Esophagus squamous epithelium (tissue), 5 donors: ENCODE measurements at regions not wholly inside any gene's neighbourhood (a gene's known extent, or its start where the extent isn't known, plus 50 kb on each side); places are given as distances from the start of the nearest gene placed in this dataset.

Experiments used
- DNase-seq: peaks from one replicate; lab custom pipeline; 2025; lab: John Stamatoyannopoulos, UW
- H3K27ac ChIP-seq, 4 donors: fragments of 200-600 bp; sonication (generic); one replicate each; pipeline ENCODE4 v1.5.1; 2016 to 2019; ENCODE audit warnings: mild to moderate bottlenecking in 1 of 4
- H3K27me3 ChIP-seq, 4 donors: fragments of 200-600 bp; sonication (generic); 1 replicate in 3 of 4; 2 replicates in 1 of 4; pipeline versions ENCODE4 v1.5.1 to v1.6.0; 2017 to 2021; ENCODE audit warnings: antibody characterized with exemption in 1 of 4
- H3K36me3 ChIP-seq, 3 donors: fragments of 200-600 bp; sonication (generic); one replicate each; pipeline ENCODE4 v1.5.1; 2016 to 2019
- H3K4me1 ChIP-seq, 3 donors: fragments of 200-600 bp; sonication (generic); one replicate each; pipeline ENCODE4 v1.5.1; 2017 to 2019
- H3K4me3 ChIP-seq, 4 donors: fragments of 200-600 bp; sonication (generic); 1 replicate in 3 of 4; 2 replicates in 1 of 4; pipeline ENCODE4 v1.5.1; 2016 to 2019; ENCODE audit warnings: mild to moderate bottlenecking in 2 of 4, moderate library complexity in 1 of 4
- H3K9me3 ChIP-seq, 3 donors: fragments of 200-600 bp; sonication (generic); one replicate each; pipeline ENCODE4 v1.5.1; 2016 to 2019
- CTCF ChIP-seq, 6 experiments: fragments of 450-650 bp in 4 of 6; fragments of 200-600 bp in 2 of 6; sonication (generic) in 2 of 6; IDR thresholded peaks; one replicate each; pipeline ENCODE4 v1.5.1; 2016 to 2019; ENCODE audit warnings: antibody characterized with exemption in 6 of 6, mild to moderate bottlenecking in 4 of 6, moderate library complexity in 4 of 6
- POLR2A ChIP-seq, 4 donors: fragments of 450-650 bp; IDR thresholded peaks; one replicate each; pipeline ENCODE4 v1.6.1; 2017; ENCODE audit warnings: antibody characterized with exemption in 4 of 4, mild to moderate bottlenecking in 4 of 4, moderate library complexity in 3 of 4
- WGBS, 2 donors: methylation state at CpG; one replicate each; pipeline ENCODE4 v1.1.5; 2018; 5-methylcytosine and 5-hydroxymethylcytosine counted together
- intact Hi-C: fragments of 100-400 bp; cut with DNase I; formaldehyde crosslinking; loops from one replicate; pipeline ENCODE4 v1.15.0; 2022
- donor health status: DM: yes; HTN: yes; CAD: no.

GRCh38 chr2:66382091-66382490 is 52.8 kb upstream of the MEIS1 start:
- 68 to 72% methylated on average over 1 of the region's 1 CpG for WGBS, 2 donors
- no peak overlapping the region for H3K4me3 ChIP-seq
- H3K4me1 ChIP-seq = peaks cover 0 to 3% (median 0%) of the 10 kb centered on the region in 3 donors
- no peak for DNase-seq
- no peak for TF ChIP-seq POLR2A (IDR thresholded peaks at IDR 0.05)
- TF ChIP-seq CTCF (IDR thresholded peaks at IDR 0.05) = no peak
- H3K9me3 ChIP-seq = no peaks in the 10 kb centered on the region
- no peaks in the 10 kb centered on the region for H3K36me3 ChIP-seq
- no peak overlapping the region for H3K27ac ChIP-seq
- no peaks in the 10 kb centered on the region for H3K27me3 ChIP-seq
- intact Hi-C loops = no loop called here

GRCh38 chr2:66379473-66379872 is 55.5 kb upstream of the MEIS1 start:
- TF ChIP-seq CTCF (IDR thresholded peaks at IDR 0.05) (no peak), POLR2A (IDR thresholded peaks at IDR 0.05) (no peak)
- intact Hi-C loops = no loop called here
- DNase-seq = no peak
- Histone ChIP-seq H3K27ac (no peak overlapping the region), H3K4me1 (no peaks in the 10 kb centered on the region), H3K27me3 (no peaks in the 10 kb centered on the region), H3K9me3 (no peaks in the 10 kb centered on the region), H3K36me3 (no peaks in the 10 kb centered on the region), H3K4me3 (no peak overlapping the region)

GRCh38 chr2:66377832-66378231 is 57.1 kb upstream of the MEIS1 start:
- Histone ChIP-seq H3K36me3 (no peaks in the 10 kb centered on the region), H3K4me3 (no peak overlapping the region), H3K9me3 (no peaks in the 10 kb centered on the region), H3K27me3 (no peaks in the 10 kb centered on the region), H3K4me1 (no peaks in the 10 kb centered on the region), H3K27ac (no peak overlapping the region)
- TF ChIP-seq POLR2A (IDR thresholded peaks at IDR 0.05) (no peak), CTCF (IDR thresholded peaks at IDR 0.05) (no peak)
- no peak for DNase-seq
- WGBS, 2 donors = 82 to 84% methylated on average over 6 of the region's 6 CpGs
- intact Hi-C loops = no loop called here

GRCh38 chr2:66370824-66371223 is 64.1 kb upstream of the MEIS1 start:
- intact Hi-C loops = no loop called here
- Histone ChIP-seq H3K9me3 (no peaks in the 10 kb centered on the region), H3K27ac (no peak overlapping the region), H3K27me3 (no peaks in the 10 kb centered on the region), H3K4me1 (no peaks in the 10 kb centered on the region), H3K36me3 (no peaks in the 10 kb centered on the region), H3K4me3 (no peak overlapping the region)
- 72 to 82% methylated on average over 2 of the region's 2 CpGs for WGBS, 2 donors
- no peak for DNase-seq
- TF ChIP-seq POLR2A (IDR thresholded peaks at IDR 0.05) = no peak
- no peak for TF ChIP-seq CTCF (IDR thresholded peaks at IDR 0.05)

- 87 to 95% methylated on average over 2 of the region's 2 CpGs for WGBS, 2 donors
- no peak overlapping the region for H3K4me3 ChIP-seq
- H3K4me1 ChIP-seq = peaks cover 0 to 17% (median 6%) of the 10 kb centered on the region in 3 donors
- intact Hi-C loops = no loop called here
- H3K27ac ChIP-seq = no peak overlapping the region
- TF ChIP-seq CTCF (IDR thresholded peaks at IDR 0.05) = no peak
- TF ChIP-seq POLR2A (IDR thresholded peaks at IDR 0.05) = no peak
- no peaks in the 10 kb centered on the region for H3K9me3 ChIP-seq
- no peaks in the 10 kb centered on the region for H3K27me3 ChIP-seq
- no peak for DNase-seq
- no peaks in the 10 kb centered on the region for H3K36me3 ChIP-seq
These were observed 68.3 kb upstream of the MEIS1 start for GRCh38 chr2:66366619-66367018.
